ENCODE measurements at regions not wholly inside any gene's neighbourhood (a gene's known extent, or its start where the extent isn't known, plus 50 kb on each side); places are given as distances from the start of the nearest gene placed in this dataset.

DNA sequence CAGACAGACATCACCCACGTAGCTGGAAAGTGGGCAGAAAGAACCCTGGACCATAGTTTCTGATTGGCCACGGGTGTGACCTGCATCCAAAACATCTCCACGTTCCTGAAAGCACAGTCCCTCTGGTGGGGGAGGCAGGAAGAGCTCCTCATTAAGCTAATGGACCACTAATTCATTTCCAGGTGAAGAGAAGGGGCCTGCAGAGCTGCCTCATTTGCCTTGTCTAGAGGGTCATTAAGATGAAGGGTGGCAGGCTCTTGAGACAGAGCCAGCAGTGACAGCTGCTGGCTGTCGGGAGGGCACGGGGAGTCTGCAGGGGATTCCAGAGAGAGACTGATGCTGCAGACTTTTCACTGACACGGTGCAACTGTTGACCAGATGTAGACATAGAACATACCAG, 149.6 kb upstream of the OPCML start:
- TF ChIP-seq, protein P1, sequence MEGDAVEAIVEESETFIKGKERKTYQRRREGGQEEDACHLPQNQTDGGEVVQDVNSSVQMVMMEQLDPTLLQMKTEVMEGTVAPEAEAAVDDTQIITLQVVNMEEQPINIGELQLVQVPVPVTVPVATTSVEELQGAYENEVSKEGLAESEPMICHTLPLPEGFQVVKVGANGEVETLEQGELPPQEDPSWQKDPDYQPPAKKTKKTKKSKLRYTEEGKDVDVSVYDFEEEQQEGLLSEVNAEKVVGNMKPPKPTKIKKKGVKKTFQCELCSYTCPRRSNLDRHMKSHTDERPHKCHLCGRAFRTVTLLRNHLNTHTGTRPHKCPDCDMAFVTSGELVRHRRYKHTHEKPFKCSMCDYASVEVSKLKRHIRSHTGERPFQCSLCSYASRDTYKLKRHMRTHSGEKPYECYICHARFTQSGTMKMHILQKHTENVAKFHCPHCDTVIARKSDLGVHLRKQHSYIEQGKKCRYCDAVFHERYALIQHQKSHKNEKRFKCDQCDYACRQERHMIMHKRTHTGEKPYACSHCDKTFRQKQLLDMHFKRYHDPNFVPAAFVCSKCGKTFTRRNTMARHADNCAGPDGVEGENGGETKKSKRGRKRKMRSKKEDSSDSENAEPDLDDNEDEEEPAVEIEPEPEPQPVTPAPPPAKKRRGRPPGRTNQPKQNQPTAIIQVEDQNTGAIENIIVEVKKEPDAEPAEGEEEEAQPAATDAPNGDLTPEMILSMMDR (conservative IDR thresholded peaks at IDR 0.05; ENCODE audit: low read depth, low read length), result no peak
- no peak for TF ChIP-seq POLR2A (IDR thresholded peaks at IDR 0.05; ENCODE audit: low read depth, low read length)
- TF ChIP-seq MAZ (IDR thresholded peaks at IDR 0.05; ENCODE audit: borderline replicate concordance, low read depth, low read length), result no peak
- no peak for TF ChIP-seq RFX5 (IDR thresholded peaks at IDR 0.05; ENCODE audit: low read depth, low read length)
- TF ChIP-seq RAD21 (IDR thresholded peaks at IDR 0.05; ENCODE audit: low read length), result no peak
- TF ChIP-seq RCOR1 (IDR thresholded peaks at IDR 0.05; ENCODE audit: insufficient replicate concordance, low read length), result no peak
- TF ChIP-seq, protein P2, sequence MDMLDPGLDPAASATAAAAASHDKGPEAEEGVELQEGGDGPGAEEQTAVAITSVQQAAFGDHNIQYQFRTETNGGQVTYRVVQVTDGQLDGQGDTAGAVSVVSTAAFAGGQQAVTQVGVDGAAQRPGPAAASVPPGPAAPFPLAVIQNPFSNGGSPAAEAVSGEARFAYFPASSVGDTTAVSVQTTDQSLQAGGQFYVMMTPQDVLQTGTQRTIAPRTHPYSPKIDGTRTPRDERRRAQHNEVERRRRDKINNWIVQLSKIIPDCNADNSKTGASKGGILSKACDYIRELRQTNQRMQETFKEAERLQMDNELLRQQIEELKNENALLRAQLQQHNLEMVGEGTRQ (IDR thresholded peaks at IDR 0.05; ENCODE audit: low read depth, low read length), result no peak
- no peak for TF ChIP-seq CEBPB (IDR thresholded peaks at IDR 0.05; ENCODE audit: low read depth, low read length)
- no peak for TF ChIP-seq BHLHE40 (IDR thresholded peaks at IDR 0.05; ENCODE audit: low read depth, low read length)
